ENCODE measurements at regions not wholly inside any gene's neighbourhood (a gene's known extent, or its start where the extent isn't known, plus 50 kb on each side); places are given as distances from the start of the nearest gene placed in this dataset.

GRCh38 chr14:105748204-105748578, 221.8 kb downstream of the TMEM121 start:
- no peak for TF ChIP-seq RARB (CRISPR knock-in tag; IDR thresholded peaks at IDR 0.05)
- no peak for TF ChIP-seq GLIS3 (CRISPR knock-in tag; IDR thresholded peaks at IDR 0.05)
- TF ChIP-seq ZNF565 (CRISPR knock-in tag; conservative IDR thresholded peaks at IDR 0.05; ENCODE audit: low read depth), result no peak
- no peak for TF ChIP-seq PPARA (CRISPR knock-in tag; IDR thresholded peaks at IDR 0.05; ENCODE audit: borderline replicate concordance)
- TF ChIP-seq ARNTL (CRISPR knock-in tag; IDR thresholded peaks at IDR 0.05; ENCODE audit: borderline replicate concordance, low read depth), result no peak
- TF ChIP-seq TOX (CRISPR knock-in tag; IDR thresholded peaks at IDR 0.05; ENCODE audit: borderline replicate concordance), result no peak
- TF ChIP-seq ZFP30 (CRISPR knock-in tag; IDR thresholded peaks at IDR 0.05), result no peak
- no peak for TF ChIP-seq SNAI2 (CRISPR knock-in tag; IDR thresholded peaks at IDR 0.05)
- TF ChIP-seq BACH2 (CRISPR knock-in tag; IDR thresholded peaks at IDR 0.05; ENCODE audit: borderline replicate concordance), result no peak
- no peak for TF ChIP-seq ISL1 (CRISPR knock-in tag; IDR thresholded peaks at IDR 0.05)
- no peak for TF ChIP-seq CSDC2 (CRISPR knock-in tag; IDR thresholded peaks at IDR 0.05)
